GM12878 (cell line): ENCODE measurements at regions not wholly inside any gene's neighbourhood (a gene's known extent, or its start where the extent isn't known, plus 50 kb on each side); places are given as distances from the start of the nearest gene placed in this dataset.

Source experiments
- BHLHE40 ChIP-seq, 2 experiments: fragments of 450-650 bp in 1 of 2; IDR thresholded peaks; 2 replicates each; pipeline ENCODE4 v1.6.1; 2011 to 2017; ENCODE audit warnings: low read depth in 2 of 2, borderline replicate concordance in 1 of 2, improper control_type of control experiment in 1 of 2, low read length in 1 of 2, mild to moderate bottlenecking in 1 of 2
- EP300 ChIP-seq, 2 experiments: fragments of 150-350 bp in 1 of 2; IDR thresholded peaks; 2 replicates each; pipeline ENCODE4 v1.6.1; 2011 to 2012; ENCODE audit warnings: low read depth in 2 of 2, low read length in 2 of 2, borderline replicate concordance in 1 of 2, improper control_type of control experiment in 1 of 2, inconsistent platforms in 1 of 2; ENCODE audit not compliant: control insufficient read depth in 1 of 2
- MXI1 ChIP-seq: fragments of 150-350 bp; IDR thresholded peaks from 2 replicates; pipeline ENCODE4 v1.6.1; 2011; ENCODE audit warnings: low read depth, mild to moderate bottlenecking, inconsistent platforms, low read length, improper control_type of control experiment
- MYC ChIP-seq: IDR thresholded peaks from 2 replicates; pipeline ENCODE4 v1.6.1; 2011; ENCODE audit warnings: mild to moderate bottlenecking, low read length, moderate library complexity, inconsistent platforms; ENCODE audit not compliant: insufficient read depth, insufficient replicate concordance, insufficient read length, severe bottlenecking
- POLR2A ChIP-seq: IDR thresholded peaks from 2 replicates; pipeline ENCODE4 v1.6.1; 2011; ENCODE audit warnings: low read depth, mild to moderate bottlenecking, low read length
- RAD21 ChIP-seq: IDR thresholded peaks from 2 replicates; pipeline ENCODE4 v1.6.1; 2011; ENCODE audit warnings: mild to moderate bottlenecking, low read depth, low read length, moderate library complexity; ENCODE audit not compliant: insufficient read depth
- SUPT20H ChIP-seq: IDR thresholded peaks from 2 replicates; pipeline ENCODE4 v1.6.1; 2011; ENCODE audit warnings: low read depth, mild to moderate bottlenecking, low read length, moderate library complexity, borderline replicate concordance; ENCODE audit not compliant: control insufficient read depth
- TF ChIP-seq, protein P1 (sequence below): IDR thresholded peaks from 2 replicates; pipeline ENCODE4 v1.6.1; 2012; ENCODE audit warnings: low read length, inconsistent platforms
- TF ChIP-seq, protein P2 (sequence below): fragments of 450-650 bp; IDR thresholded peaks from 2 replicates; pipeline ENCODE4 v1.6.1; 2017; ENCODE audit warnings: low read depth, mild to moderate bottlenecking, moderate library complexity
- TF ChIP-seq, protein P3 (sequence below): fragments of 450-650 bp; IDR thresholded peaks from 2 replicates; pipeline ENCODE4 v1.6.1; 2017; ENCODE audit warnings: antibody characterized with exemption, mild to moderate bottlenecking, moderate library complexity
- TF ChIP-seq, protein P4 (sequence below), 3 experiments: IDR thresholded peaks in 2 of 3; conservative IDR thresholded peaks in 1 of 3; 2 replicates each; pipeline ENCODE4 v1.5.1; 2011; ENCODE audit warnings: low read depth in 3 of 3, low read length in 3 of 3, mild to moderate bottlenecking in 3 of 3, control low read depth in 2 of 3, moderate library complexity in 2 of 3, inconsistent platforms in 1 of 3, mixed read lengths in 1 of 3; ENCODE audit not compliant: control insufficient read depth in 2 of 3, insufficient read depth in 1 of 3; ENCODE audit errors: extremely low read depth in 1 of 3
- TF ChIP-seq, protein P5 (sequence below): IDR thresholded peaks from 2 replicates; pipeline ENCODE4 v1.6.1; 2012; ENCODE audit warnings: low read depth, low read length, improper control_type of control experiment

DNA sequence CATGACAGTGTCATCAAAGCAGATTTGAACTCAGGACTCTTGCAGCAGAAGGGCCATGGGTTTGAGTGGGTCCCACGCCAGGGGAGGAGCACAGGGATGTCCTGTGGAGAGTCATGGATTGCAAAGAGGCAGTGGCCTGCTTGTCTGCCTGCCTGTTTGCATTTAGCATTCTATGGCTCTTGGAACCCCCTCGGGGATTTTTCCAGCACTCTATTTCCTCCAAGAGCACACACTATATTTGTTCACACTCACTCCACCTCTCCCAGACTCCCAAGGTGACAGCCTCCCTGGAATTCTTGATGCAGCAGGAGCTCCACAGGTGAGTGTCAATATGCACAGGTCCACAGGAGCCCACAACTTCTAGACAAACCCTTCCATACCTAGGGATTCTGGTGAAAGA, 73.1 kb upstream of the LRRN2 start:
- TF ChIP-seq, protein P1, sequence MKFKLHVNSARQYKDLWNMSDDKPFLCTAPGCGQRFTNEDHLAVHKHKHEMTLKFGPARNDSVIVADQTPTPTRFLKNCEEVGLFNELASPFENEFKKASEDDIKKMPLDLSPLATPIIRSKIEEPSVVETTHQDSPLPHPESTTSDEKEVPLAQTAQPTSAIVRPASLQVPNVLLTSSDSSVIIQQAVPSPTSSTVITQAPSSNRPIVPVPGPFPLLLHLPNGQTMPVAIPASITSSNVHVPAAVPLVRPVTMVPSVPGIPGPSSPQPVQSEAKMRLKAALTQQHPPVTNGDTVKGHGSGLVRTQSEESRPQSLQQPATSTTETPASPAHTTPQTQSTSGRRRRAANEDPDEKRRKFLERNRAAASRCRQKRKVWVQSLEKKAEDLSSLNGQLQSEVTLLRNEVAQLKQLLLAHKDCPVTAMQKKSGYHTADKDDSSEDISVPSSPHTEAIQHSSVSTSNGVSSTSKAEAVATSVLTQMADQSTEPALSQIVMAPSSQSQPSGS: no peak
- TF ChIP-seq EP300 (IDR thresholded peaks at IDR 0.05; ENCODE audit: borderline replicate concordance in 1 of 2, control insufficient read depth in 1 of 2, low read depth in 2 of 2, low read length in 2 of 2) (no peak), POLR2A (no peak), MYC (no peak), SUPT20H (no peak), BHLHE40 (IDR thresholded peaks at IDR 0.05; ENCODE audit: borderline replicate concordance in 1 of 2, low read depth in 2 of 2, low read length in 1 of 2) (no peak), MXI1 (no peak), RAD21 (no peak)
- TF ChIP-seq, protein P2, sequence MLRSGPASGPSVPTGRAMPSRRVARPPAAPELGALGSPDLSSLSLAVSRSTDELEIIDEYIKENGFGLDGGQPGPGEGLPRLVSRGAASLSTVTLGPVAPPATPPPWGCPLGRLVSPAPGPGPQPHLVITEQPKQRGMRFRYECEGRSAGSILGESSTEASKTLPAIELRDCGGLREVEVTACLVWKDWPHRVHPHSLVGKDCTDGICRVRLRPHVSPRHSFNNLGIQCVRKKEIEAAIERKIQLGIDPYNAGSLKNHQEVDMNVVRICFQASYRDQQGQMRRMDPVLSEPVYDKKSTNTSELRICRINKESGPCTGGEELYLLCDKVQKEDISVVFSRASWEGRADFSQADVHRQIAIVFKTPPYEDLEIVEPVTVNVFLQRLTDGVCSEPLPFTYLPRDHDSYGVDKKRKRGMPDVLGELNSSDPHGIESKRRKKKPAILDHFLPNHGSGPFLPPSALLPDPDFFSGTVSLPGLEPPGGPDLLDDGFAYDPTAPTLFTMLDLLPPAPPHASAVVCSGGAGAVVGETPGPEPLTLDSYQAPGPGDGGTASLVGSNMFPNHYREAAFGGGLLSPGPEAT: no peak
- TF ChIP-seq, protein P3, sequence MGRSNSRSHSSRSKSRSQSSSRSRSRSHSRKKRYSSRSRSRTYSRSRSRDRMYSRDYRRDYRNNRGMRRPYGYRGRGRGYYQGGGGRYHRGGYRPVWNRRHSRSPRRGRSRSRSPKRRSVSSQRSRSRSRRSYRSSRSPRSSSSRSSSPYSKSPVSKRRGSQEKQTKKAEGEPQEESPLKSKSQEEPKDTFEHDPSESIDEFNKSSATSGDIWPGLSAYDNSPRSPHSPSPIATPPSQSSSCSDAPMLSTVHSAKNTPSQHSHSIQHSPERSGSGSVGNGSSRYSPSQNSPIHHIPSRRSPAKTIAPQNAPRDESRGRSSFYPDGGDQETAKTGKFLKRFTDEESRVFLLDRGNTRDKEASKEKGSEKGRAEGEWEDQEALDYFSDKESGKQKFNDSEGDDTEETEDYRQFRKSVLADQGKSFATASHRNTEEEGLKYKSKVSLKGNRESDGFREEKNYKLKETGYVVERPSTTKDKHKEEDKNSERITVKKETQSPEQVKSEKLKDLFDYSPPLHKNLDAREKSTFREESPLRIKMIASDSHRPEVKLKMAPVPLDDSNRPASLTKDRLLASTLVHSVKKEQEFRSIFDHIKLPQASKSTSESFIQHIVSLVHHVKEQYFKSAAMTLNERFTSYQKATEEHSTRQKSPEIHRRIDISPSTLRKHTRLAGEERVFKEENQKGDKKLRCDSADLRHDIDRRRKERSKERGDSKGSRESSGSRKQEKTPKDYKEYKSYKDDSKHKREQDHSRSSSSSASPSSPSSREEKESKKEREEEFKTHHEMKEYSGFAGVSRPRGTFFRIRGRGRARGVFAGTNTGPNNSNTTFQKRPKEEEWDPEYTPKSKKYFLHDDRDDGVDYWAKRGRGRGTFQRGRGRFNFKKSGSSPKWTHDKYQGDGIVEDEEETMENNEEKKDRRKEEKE: no peak
- TF ChIP-seq, protein P4, sequence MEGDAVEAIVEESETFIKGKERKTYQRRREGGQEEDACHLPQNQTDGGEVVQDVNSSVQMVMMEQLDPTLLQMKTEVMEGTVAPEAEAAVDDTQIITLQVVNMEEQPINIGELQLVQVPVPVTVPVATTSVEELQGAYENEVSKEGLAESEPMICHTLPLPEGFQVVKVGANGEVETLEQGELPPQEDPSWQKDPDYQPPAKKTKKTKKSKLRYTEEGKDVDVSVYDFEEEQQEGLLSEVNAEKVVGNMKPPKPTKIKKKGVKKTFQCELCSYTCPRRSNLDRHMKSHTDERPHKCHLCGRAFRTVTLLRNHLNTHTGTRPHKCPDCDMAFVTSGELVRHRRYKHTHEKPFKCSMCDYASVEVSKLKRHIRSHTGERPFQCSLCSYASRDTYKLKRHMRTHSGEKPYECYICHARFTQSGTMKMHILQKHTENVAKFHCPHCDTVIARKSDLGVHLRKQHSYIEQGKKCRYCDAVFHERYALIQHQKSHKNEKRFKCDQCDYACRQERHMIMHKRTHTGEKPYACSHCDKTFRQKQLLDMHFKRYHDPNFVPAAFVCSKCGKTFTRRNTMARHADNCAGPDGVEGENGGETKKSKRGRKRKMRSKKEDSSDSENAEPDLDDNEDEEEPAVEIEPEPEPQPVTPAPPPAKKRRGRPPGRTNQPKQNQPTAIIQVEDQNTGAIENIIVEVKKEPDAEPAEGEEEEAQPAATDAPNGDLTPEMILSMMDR (IDR thresholded peaks at IDR 0.05 in 2 of 3, conservative IDR thresholded peaks at IDR 0.05 in 1 of 3; ENCODE audit: control insufficient read depth in 2 of 3, extremely low read depth in 1 of 3, insufficient read depth in 1 of 3, low read depth in 3 of 3, low read length in 3 of 3): no peak
- TF ChIP-seq, protein P5, sequence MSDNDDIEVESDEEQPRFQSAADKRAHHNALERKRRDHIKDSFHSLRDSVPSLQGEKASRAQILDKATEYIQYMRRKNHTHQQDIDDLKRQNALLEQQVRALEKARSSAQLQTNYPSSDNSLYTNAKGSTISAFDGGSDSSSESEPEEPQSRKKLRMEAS: no peak
